Effector memory CD4-positive, alpha-beta T cell (primary cell): ENCODE measurements at regions not wholly inside any gene's neighbourhood (a gene's known extent, or its start where the extent isn't known, plus 50 kb on each side); places are given as distances from the start of the nearest gene placed in this dataset.
"Not testable (repeated sequence)": the region's sequence is repeated elsewhere in the genome, so short reads cannot be mapped to it uniquely, and the experiment has no call there.

Experiments used
- DNase-seq, 3 donors: peaks; one replicate each; pipeline ENCODE4 v3.0.0-alpha.2; 2020
- H3K27ac ChIP-seq: 2 replicates; pipeline ENCODE4 v1.7.0; 2013; ENCODE audit warnings: mild to moderate bottlenecking, low read length, moderate library complexity; ENCODE audit not compliant: insufficient read depth, poor library complexity, severe bottlenecking
- H3K27me3 ChIP-seq: replicated peaks from 2 replicates; pipeline ENCODE4 v1.7.0; 2013; ENCODE audit warnings: mild to moderate bottlenecking, low read length; ENCODE audit not compliant: insufficient read depth, control insufficient read depth, poor library complexity, severe bottlenecking
- H3K36me3 ChIP-seq: 2 replicates; pipeline ENCODE4 v1.7.0; 2013; ENCODE audit warnings: mild to moderate bottlenecking, low read length, moderate library complexity; ENCODE audit not compliant: control insufficient read depth, insufficient read depth
- H3K4me1 ChIP-seq: 2 replicates; pipeline ENCODE4 v1.7.0; 2013; ENCODE audit warnings: low read length, mild to moderate bottlenecking; ENCODE audit not compliant: control insufficient read depth, insufficient read depth, poor library complexity, severe bottlenecking
- H3K4me3 ChIP-seq: 2 replicates; pipeline ENCODE4 v1.7.0; 2013; ENCODE audit warnings: low read length, low read depth, mild to moderate bottlenecking; ENCODE audit not compliant: insufficient read depth, poor library complexity, severe bottlenecking
- H3K9me3 ChIP-seq: 2 replicates; pipeline ENCODE4 v1.7.0; 2013; ENCODE audit warnings: mild to moderate bottlenecking, low read length, moderate library complexity; ENCODE audit not compliant: control insufficient read depth

DNA sequence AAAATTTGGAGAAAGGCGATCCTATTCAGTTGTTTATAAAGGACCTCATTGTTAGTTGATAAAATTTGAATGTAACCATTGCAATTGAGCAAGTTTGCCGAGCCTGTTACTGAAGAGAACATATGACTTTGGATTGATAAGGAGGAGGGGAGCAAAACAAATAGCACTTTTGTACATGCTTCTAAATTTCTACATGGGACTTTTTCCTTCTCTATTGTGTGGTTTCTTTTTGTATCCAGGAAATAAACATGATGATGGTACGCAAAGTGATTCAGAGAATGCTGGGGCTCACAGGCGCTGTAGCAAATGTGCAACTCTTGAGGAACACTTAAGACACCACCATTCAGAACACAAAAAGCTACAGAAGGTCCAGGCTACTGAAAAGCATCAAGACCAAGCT is 140.2 kb upstream of the PRSS12 start:
- H3K4me3 ChIP-seq, DNase-seq, H3K36me3 ChIP-seq, H3K4me1 ChIP-seq, H3K27me3 ChIP-seq, H3K9me3 ChIP-seq, H3K27ac ChIP-seq: not testable (repeated sequence)

DNA sequence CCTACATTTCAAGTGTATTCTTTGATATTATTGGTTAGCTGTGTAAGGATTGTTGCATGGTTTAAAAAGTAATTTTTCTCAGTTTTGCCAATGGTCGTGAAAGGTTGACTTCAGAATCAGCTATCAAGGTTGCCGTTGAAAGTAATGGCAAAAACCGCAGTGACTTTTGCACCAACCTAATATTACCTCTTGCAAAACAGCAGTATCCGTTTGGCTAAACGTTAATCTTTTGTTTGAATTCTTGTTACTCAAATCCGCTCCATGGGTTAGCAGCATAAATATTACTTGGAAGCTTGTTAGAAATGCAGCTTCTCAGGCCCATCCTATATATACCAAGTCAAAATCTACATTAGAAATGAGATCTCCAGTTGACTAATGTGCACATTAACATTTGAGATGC is 141.6 kb upstream of the PRSS12 start:
- not testable (repeated sequence) for DNase-seq, H3K9me3 ChIP-seq, H3K4me3 ChIP-seq, H3K36me3 ChIP-seq, H3K27me3 ChIP-seq, H3K27ac ChIP-seq, H3K4me1 ChIP-seq

DNA sequence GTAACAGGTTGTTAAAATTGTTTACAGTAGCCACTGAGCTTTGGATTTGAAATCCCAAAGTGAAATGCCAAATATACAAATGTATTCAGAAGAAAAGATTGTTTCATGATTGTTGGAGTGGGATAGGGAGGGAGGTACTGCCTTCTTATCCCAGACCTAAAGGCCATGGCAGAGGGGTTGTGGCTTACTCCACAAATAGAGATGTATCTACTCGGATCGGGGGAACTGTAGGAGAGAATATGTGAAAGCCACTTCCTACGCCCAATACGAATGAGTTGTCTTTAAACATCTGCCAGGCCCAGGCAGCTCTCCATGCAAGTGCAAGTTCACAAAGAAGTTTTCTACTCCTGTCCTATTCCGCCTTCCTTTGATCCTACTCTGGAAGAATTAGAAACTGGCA is 150.2 kb upstream of the PRSS12 start:
- H3K9me3 ChIP-seq, H3K27ac ChIP-seq, H3K36me3 ChIP-seq, H3K4me3 ChIP-seq, H3K4me1 ChIP-seq, DNase-seq, H3K27me3 ChIP-seq: not testable (repeated sequence)

DNA sequence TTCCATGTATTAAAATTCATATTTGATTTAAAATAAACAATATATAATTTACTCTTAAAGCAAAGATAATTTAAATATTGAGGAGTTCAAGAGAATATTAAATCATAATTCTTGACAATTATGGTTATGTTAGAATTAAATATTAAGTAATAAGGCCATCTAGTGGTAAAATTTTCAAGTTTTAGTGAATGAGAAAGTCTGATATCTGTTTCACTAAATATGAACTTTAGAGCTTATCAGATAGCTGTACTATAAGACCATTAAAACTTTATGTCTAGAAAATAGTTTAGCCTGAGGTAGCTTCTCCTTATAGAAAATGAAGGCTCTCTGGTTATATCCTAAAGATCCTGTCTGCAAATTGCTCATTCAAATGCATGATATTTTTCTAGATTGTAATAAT is 152.1 kb upstream of the PRSS12 start:
- H3K36me3 ChIP-seq, H3K9me3 ChIP-seq, H3K4me1 ChIP-seq, H3K4me3 ChIP-seq, H3K27me3 ChIP-seq, H3K27ac ChIP-seq, DNase-seq: not testable (repeated sequence)

DNA sequence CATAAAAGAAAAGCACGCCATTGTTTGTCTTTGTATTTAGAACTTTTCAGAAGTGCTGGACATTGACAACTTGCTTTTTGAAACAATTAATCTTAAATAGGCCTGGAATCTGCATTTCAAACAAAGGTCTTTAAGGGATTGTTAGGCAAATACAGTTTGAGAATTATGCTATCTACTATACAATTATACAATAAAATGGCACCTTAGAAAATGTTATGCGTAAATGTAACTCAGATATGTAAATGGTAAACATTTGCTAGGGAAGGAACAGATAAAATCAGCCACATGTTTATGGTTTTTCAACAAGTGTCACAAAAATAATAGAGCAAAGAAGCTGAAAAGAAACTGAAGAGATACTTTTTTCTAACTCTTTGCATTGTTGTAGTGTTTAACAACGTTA is 152.7 kb upstream of the PRSS12 start:
- H3K36me3 ChIP-seq, H3K27me3 ChIP-seq, H3K4me1 ChIP-seq, H3K9me3 ChIP-seq, H3K4me3 ChIP-seq, H3K27ac ChIP-seq, DNase-seq: not testable (repeated sequence)

DNA sequence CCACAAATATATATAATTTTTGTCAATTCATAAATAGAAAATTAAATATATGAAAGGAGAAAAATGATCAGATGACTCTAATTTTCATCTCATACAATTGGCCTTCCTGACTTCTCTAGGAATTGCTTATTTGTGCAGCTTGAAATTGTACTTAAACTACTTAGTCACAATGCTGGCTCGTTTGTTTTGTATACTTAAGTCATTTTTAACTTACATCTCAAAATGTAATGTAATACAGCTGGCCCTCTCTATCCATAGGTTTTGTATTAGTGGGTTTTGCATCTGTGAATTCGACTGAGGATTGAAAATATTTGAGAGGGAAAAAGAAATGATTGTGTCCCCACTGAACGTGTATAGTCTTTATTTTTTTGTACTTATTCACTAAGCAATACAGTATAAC is 160.1 kb upstream of the PRSS12 start:
- not testable (repeated sequence) for H3K36me3 ChIP-seq, H3K4me1 ChIP-seq, H3K9me3 ChIP-seq, DNase-seq, H3K27ac ChIP-seq, H3K4me3 ChIP-seq, H3K27me3 ChIP-seq

DNA sequence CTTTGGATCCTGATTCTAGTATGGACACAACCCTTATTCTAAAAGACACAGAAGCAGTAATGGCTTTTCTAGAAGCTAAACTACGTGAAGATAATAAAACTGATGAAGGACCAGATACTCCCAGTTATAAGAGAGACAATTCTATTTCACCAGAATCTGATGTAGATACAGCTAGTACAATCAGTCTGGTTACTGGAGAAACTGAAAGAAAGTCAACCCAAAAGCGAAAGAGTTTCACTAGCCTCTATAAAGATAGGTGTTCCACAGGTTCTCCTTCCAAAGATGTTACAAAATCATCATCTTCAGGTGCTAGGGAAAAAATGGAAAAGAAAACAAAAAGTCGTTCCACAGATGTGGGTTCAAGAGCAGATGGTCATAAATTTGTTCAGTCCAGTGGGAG is 161.5 kb upstream of the PRSS12 start:
- not testable (repeated sequence) for DNase-seq, H3K36me3 ChIP-seq, H3K4me3 ChIP-seq, H3K27me3 ChIP-seq, H3K9me3 ChIP-seq, H3K4me1 ChIP-seq, H3K27ac ChIP-seq

DNA sequence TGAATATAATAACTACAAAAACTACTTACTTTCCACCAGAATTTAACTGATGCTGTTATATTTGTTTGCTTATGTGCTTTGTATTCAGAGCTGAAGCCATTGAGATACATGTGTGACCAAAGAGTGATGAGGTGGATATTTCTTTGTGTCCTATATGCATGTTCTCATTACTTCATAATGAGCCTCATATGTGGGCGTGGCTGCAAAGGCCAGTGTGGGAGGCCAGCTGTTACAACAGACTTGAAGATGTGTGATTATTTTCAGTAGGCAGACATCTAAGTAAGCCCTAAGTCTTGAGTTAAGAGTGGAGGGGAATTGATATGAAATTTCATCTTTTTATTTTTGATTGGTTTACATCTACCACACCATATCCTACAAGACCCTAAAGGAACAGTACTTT is 163.3 kb upstream of the PRSS12 start:
- not testable (repeated sequence) for H3K27me3 ChIP-seq, H3K9me3 ChIP-seq, H3K36me3 ChIP-seq, DNase-seq, H3K4me1 ChIP-seq, H3K4me3 ChIP-seq, H3K27ac ChIP-seq

DNA sequence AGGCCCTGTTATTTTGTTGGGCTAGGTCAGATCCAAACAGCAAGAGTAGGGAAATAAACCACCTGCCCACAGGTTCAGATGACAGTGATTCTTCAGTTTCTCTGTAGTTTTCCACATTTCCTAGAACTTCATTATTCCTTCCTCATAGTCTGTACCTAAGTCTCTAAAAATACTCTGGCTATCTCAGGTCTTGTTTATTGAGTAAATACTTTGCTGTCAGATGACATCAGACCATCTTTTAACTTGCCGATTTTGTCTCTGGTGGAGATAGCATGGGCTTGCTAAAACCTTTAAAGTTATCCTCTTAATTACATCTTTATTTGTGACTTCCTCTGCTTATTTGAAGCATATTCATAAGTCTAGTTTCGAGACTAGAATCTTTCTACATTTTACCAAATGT is 155.1 kb upstream of the METTL14 start:
- H3K4me1 ChIP-seq, H3K9me3 ChIP-seq, H3K36me3 ChIP-seq, DNase-seq, H3K4me3 ChIP-seq, H3K27me3 ChIP-seq, H3K27ac ChIP-seq: not testable (repeated sequence)

DNA sequence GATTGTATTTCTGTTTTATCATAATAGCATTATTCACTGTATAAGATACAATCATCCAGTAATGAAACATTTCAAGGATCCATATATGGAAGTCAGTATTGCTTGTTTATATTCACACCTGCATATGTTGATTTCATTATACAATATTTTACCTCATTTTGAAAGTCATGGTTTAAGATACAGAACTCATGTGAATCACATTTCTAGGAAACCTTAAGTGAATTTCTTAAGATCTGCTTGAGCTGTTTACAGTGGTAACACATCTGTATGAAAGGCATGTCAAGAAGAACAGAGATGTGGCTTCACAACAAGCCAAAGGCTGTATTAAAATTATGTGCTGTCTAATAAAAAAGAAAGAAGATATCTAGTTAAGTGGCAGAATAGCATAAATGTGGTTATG is 153.2 kb upstream of the METTL14 start:
- not testable (repeated sequence) for H3K4me1 ChIP-seq, H3K36me3 ChIP-seq, H3K9me3 ChIP-seq, DNase-seq, H3K27ac ChIP-seq, H3K27me3 ChIP-seq, H3K4me3 ChIP-seq

DNA sequence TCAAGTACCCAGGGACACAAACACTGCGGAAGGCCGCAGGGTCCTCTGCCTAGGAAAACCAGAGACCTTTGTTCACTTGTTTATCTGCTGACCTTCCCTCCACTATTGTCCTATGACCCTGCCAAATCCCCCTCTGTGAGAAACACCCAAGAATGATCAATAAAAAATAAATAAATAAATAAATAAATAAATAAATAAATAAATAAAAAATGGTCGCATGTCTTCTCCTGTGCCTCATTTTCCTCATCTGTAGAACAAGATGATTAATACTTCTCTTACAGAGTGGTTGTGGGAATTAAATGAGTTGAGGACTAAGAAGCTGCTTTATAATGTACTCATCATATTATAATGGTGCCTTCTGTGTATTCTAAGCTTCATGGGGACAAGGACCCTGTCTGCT is 149.4 kb upstream of the METTL14 start:
- not testable (repeated sequence) for H3K4me3 ChIP-seq, H3K4me1 ChIP-seq, H3K36me3 ChIP-seq, H3K9me3 ChIP-seq, H3K27me3 ChIP-seq, DNase-seq, H3K27ac ChIP-seq
